GM13976 (cell line): ENCODE measurements at regions not wholly inside any gene's neighbourhood (a gene's known extent, or its start where the extent isn't known, plus 50 kb on each side); places are given as distances from the start of the nearest gene placed in this dataset.

Experiments
- DNase-seq: peaks from one replicate; pipeline ENCODE4 v3.0.0; 2012; ENCODE audit warnings: low spot score
- CTCF ChIP-seq: IDR thresholded peaks from 2 replicates; pipeline ENCODE4 v1.5.1; 2012; ENCODE audit warnings: borderline replicate concordance, mild to moderate bottlenecking; ENCODE audit not compliant: insufficient read depth; ENCODE audit errors: extremely low read depth, missing control alignments, control extremely low read depth
- in situ Hi-C: fragments of 300-500 bp; cut with MboI; formaldehyde crosslinking; loops from one replicate; pipeline ENCODE4 v1.12.0; 2022; ENCODE audit warnings: low sequenced_read_pairs, mixed read lengths, inconsistent platforms; ENCODE audit not compliant: unreplicated experiment

GRCh38 chr18:78241535-78242253 lies 737.9 kb upstream of the SALL3 start:
- in situ Hi-C loops: no loop called here
- TF ChIP-seq CTCF: no peak
- DNase-seq: no peak

GRCh38 chr18:78242254-78242643 lies 737.4 kb upstream of the SALL3 start:
- no peak for TF ChIP-seq CTCF
- in situ Hi-C loops: no loop called here
- DNase-seq: no peak

- DNase-seq: no peak
- TF ChIP-seq CTCF: no peak
- in situ Hi-C loops: no loop called here
These were observed 736.8 kb upstream of the SALL3 start for GRCh38 chr18:78242806-78243205.

GRCh38 chr18:78244779-78245178 lies 734.8 kb upstream of the SALL3 start:
- DNase-seq: no peak
- no peak for TF ChIP-seq CTCF
- in situ Hi-C loops: no loop called here

- in situ Hi-C loops: no loop called here
These were observed 734.2 kb upstream of the SALL3 start for GRCh38 chr18:78245451-78245850.

GRCh38 chr18:78246050-78246449 lies 733.6 kb upstream of the SALL3 start:
- TF ChIP-seq CTCF: no peak
- no peak for DNase-seq
- in situ Hi-C loops: no loop called here

More at GRCh38 chr18:78245451-78245850, 734.2 kb upstream of the SALL3 start:
- TF ChIP-seq CTCF: no peak
- DNase-seq: no peak
